ENCODE measurements at regions not wholly inside any gene's neighbourhood (a gene's known extent, or its start where the extent isn't known, plus 50 kb on each side); places are given as distances from the start of the nearest gene placed in this dataset.

DNA sequence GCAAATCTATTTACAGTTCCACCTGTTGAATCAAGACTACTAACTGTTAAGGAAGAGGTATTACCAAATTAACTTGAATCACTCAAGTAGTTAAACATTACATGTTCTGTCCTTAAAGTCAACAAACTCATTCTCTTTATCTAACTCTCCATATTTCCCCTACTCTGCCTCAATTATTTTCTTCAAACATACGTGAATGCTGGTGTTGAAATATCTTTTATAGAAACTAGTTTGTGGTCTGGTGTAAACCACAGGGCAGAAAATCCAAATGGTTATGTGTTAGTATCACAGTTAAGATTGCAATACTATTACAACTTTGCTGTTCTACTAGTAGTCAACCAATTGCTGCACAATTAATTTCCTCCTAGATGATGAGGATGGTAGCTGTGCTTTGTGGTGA, 603.5 kb downstream of the KCTD16 start:
- Mint-ChIP-seq H3K4me1 (ENCODE audit: low read depth, unreplicated experiment) (peaks cover 7% of the 10 kb centered on the region), H3K27ac (ENCODE audit: unreplicated experiment) (no peak overlapping the region), H3K27me3 (ENCODE audit: low read depth, unreplicated experiment) (no peaks in the 10 kb centered on the region), H3K9me3 (ENCODE audit: unreplicated experiment) (no peaks in the 10 kb centered on the region), H3K36me3 (ENCODE audit: low read depth, unreplicated experiment) (no peaks in the 10 kb centered on the region), H3K4me3 (ENCODE audit: unreplicated experiment) (no peak overlapping the region)
- Histone ChIP-seq H3K4me3 (ENCODE audit: insufficient read depth, low read depth, low read length) (no peak overlapping the region), H2AFZ (ENCODE audit: low read depth, low read length) (no peak overlapping the region), H3K27ac (ENCODE audit: low read depth, low read length) (no peak overlapping the region), H3K79me2 (ENCODE audit: insufficient read depth, low read length) (no peaks in the 10 kb centered on the region), H4K20me1 (ENCODE audit: insufficient read depth, low read length) (no peaks in the 10 kb centered on the region), H3K36me3 (ENCODE audit: insufficient read depth, low read length) (no peaks in the 10 kb centered on the region), H3K4me1 (ENCODE audit: insufficient read depth, low read length) (no peaks in the 10 kb centered on the region), H3K27me3 (ENCODE audit: insufficient read depth, low read length) (no peaks in the 10 kb centered on the region), H3K9me3 (ENCODE audit: insufficient read depth, low read depth, low read length) (no peaks in the 10 kb centered on the region), H3K9ac (ENCODE audit: low read length) (no peak overlapping the region), H3K4me2 (ENCODE audit: low read length) (no peak overlapping the region)
- FAIRE-seq (no peak), DNase-seq (ENCODE audit: low read depth) (no peak)
- TF ChIP-seq, protein P1, sequence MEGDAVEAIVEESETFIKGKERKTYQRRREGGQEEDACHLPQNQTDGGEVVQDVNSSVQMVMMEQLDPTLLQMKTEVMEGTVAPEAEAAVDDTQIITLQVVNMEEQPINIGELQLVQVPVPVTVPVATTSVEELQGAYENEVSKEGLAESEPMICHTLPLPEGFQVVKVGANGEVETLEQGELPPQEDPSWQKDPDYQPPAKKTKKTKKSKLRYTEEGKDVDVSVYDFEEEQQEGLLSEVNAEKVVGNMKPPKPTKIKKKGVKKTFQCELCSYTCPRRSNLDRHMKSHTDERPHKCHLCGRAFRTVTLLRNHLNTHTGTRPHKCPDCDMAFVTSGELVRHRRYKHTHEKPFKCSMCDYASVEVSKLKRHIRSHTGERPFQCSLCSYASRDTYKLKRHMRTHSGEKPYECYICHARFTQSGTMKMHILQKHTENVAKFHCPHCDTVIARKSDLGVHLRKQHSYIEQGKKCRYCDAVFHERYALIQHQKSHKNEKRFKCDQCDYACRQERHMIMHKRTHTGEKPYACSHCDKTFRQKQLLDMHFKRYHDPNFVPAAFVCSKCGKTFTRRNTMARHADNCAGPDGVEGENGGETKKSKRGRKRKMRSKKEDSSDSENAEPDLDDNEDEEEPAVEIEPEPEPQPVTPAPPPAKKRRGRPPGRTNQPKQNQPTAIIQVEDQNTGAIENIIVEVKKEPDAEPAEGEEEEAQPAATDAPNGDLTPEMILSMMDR (IDR thresholded peaks at IDR 0.05; ENCODE audit: insufficient read depth, low read depth, low read length): no peak
- no peak for TF ChIP-seq EZH2 (IDR thresholded peaks at IDR 0.05; ENCODE audit: insufficient read depth, low read length)

- Mint-ChIP-seq H3K9me3 (ENCODE audit: unreplicated experiment) (no peaks in the 10 kb centered on the region), H3K36me3 (ENCODE audit: low read depth, unreplicated experiment) (no peaks in the 10 kb centered on the region), H3K4me1 (ENCODE audit: low read depth, unreplicated experiment) (peaks cover 7% of the 10 kb centered on the region), H3K27ac (ENCODE audit: unreplicated experiment) (no peak overlapping the region), H3K4me3 (ENCODE audit: unreplicated experiment) (no peak overlapping the region), H3K27me3 (ENCODE audit: low read depth, unreplicated experiment) (no peaks in the 10 kb centered on the region)
- H3K79me2 ChIP-seq (ENCODE audit: insufficient read depth, low read length): no peaks in the 10 kb centered on the region
- no peaks in the 10 kb centered on the region for H4K20me1 ChIP-seq (ENCODE audit: insufficient read depth, low read length)
- no peak overlapping the region for H3K4me2 ChIP-seq (ENCODE audit: low read length)
- H3K27me3 ChIP-seq (ENCODE audit: insufficient read depth, low read length): no peaks in the 10 kb centered on the region
- no peak for DNase-seq (ENCODE audit: low read depth)
- H2AFZ ChIP-seq (ENCODE audit: low read depth, low read length): no peak overlapping the region
- no peak overlapping the region for H3K27ac ChIP-seq (ENCODE audit: low read depth, low read length)
- FAIRE-seq: no peak
- no peaks in the 10 kb centered on the region for H3K36me3 ChIP-seq (ENCODE audit: insufficient read depth, low read length)
- no peak overlapping the region for H3K4me3 ChIP-seq (ENCODE audit: insufficient read depth, low read depth, low read length)
- TF ChIP-seq, protein P1 (IDR thresholded peaks at IDR 0.05; ENCODE audit: insufficient read depth, low read depth, low read length): no peak
- TF ChIP-seq EZH2 (IDR thresholded peaks at IDR 0.05; ENCODE audit: insufficient read depth, low read length): no peak
- H3K4me1 ChIP-seq (ENCODE audit: insufficient read depth, low read length): no peaks in the 10 kb centered on the region
- H3K9ac ChIP-seq (ENCODE audit: low read length): no peak overlapping the region
- H3K9me3 ChIP-seq (ENCODE audit: insufficient read depth, low read depth, low read length): no peaks in the 10 kb centered on the region
Measured at GRCh38 chr5:144773628-144774027, 603.0 kb downstream of the KCTD16 start.

DNA sequence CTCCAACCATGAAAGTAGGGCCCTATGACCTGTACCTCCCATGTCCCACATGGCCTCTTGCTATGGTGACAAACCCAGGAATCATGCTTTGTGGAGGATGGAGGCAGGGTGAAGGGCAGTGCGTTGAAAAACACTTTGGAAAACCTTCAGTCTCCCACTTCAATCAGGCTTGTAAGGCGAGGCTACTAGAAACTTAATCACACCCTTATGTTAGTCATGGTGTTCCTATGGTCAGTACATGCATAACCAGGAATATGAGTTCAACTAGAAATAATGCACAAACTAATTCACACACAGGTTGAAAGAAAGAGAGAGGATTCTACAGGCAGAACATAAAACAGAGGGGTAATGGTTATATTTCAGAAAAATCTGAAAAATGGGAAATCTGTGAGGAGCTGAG, 601.1 kb downstream of the KCTD16 start:
- Histone ChIP-seq H3K4me3 (ENCODE audit: insufficient read depth, low read depth, low read length) (no peak overlapping the region), H4K20me1 (ENCODE audit: insufficient read depth, low read length) (no peaks in the 10 kb centered on the region), H3K79me2 (ENCODE audit: insufficient read depth, low read length) (no peaks in the 10 kb centered on the region), H3K9ac (ENCODE audit: low read length) (no peak overlapping the region), H3K36me3 (ENCODE audit: insufficient read depth, low read length) (no peaks in the 10 kb centered on the region), H3K4me2 (ENCODE audit: low read length) (no peak overlapping the region), H3K27me3 (ENCODE audit: insufficient read depth, low read length) (no peaks in the 10 kb centered on the region), H3K4me1 (ENCODE audit: insufficient read depth, low read length) (no peaks in the 10 kb centered on the region), H3K9me3 (ENCODE audit: insufficient read depth, low read depth, low read length) (no peaks in the 10 kb centered on the region), H3K27ac (ENCODE audit: low read depth, low read length) (no peak overlapping the region), H2AFZ (ENCODE audit: low read depth, low read length) (no peak overlapping the region)
- Mint-ChIP-seq H3K36me3 (ENCODE audit: low read depth, unreplicated experiment) (no peaks in the 10 kb centered on the region), H3K9me3 (ENCODE audit: unreplicated experiment) (no peaks in the 10 kb centered on the region), H3K4me3 (ENCODE audit: unreplicated experiment) (no peak overlapping the region), H3K27ac (ENCODE audit: unreplicated experiment) (peak overlapping the region; percentile 2), H3K4me1 (ENCODE audit: low read depth, unreplicated experiment) (peaks cover 7% of the 10 kb centered on the region), H3K27me3 (ENCODE audit: low read depth, unreplicated experiment) (no peaks in the 10 kb centered on the region)
- DNase-seq (ENCODE audit: low read depth) (no peak), FAIRE-seq (no peak)
- TF ChIP-seq, protein P1 (IDR thresholded peaks at IDR 0.05; ENCODE audit: insufficient read depth, low read depth, low read length): no peak
- no peak for TF ChIP-seq EZH2 (IDR thresholded peaks at IDR 0.05; ENCODE audit: insufficient read depth, low read length)

Measured in astrocyte (in vitro differentiated cells and primary cell).